WTC11 (cell line): ENCODE measurements at regions not wholly inside any gene's neighbourhood (a gene's known extent, or its start where the extent isn't known, plus 50 kb on each side); places are given as distances from the start of the nearest gene placed in this dataset.

Experiments
- ETV6 ChIP-seq: sonication (generic); formaldehyde crosslinking; IDR thresholded peaks from 2 replicates; pipeline ENCODE4 v1.8.1; 2022; ENCODE audit warnings: mild to moderate bottlenecking, missing genetic modification reagents
- FOXP1 ChIP-seq: sonication (generic); formaldehyde crosslinking; IDR thresholded peaks from 2 replicates; pipeline ENCODE4 v1.8.0; 2022; ENCODE audit warnings: missing genetic modification reagents, mild to moderate bottlenecking, moderate library complexity, borderline replicate concordance
- SP1 ChIP-seq: sonication (generic); formaldehyde crosslinking; conservative IDR thresholded peaks from 2 replicates; pipeline ENCODE4 v1.8.1; 2022; ENCODE audit warnings: missing genetic modification reagents
- TF ChIP-seq, protein P1 (sequence below): fragments of 200-600 bp; IDR thresholded peaks from 2 replicates; pipeline ENCODE4 v1.8.0; 2022; ENCODE audit warnings: antibody characterized with exemption

DNA sequence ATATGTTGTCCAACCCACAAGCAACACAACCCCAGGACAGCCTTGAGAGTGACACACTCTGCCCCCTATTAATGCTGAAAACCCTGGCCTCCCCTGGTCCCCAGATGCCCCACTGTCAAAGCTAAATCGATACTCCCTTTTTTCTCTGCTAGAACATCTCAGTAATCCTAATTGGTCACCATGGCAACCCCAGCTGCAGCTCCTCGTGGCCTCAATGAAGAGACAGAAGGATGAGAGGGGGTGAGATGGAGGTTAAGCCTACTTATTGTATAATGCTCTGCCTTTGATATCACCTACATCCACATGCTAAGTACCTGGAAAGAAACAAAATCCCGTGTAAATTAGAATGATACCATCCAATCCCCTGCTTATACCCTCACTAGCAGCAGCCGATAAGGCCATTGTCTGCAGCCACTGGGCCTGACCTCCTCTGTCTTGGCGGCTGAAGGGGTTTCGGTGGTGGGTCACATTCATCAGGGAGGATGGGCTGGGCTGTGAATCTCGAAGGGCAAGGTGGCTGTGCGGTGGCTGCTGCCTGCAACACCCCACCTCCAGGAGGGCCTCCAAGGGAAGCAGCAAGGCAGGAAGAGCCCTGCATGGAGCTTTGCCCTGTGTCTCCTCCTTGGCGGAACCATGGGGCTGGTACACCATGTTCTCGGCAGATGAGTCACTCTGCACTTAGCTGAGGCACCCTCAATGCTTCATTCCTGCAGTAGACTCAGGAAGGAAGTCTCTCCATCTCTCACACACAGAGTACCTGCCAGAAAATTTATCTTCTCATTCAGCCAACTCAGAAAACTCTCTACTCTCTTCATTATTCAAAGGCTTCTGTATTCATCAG lies 399.5 kb downstream of the BUD13 start:
- TF ChIP-seq ETV6 (CRISPR knock-in tag) = no peak
- TF ChIP-seq SP1 = no peak
- TF ChIP-seq, protein P1, sequence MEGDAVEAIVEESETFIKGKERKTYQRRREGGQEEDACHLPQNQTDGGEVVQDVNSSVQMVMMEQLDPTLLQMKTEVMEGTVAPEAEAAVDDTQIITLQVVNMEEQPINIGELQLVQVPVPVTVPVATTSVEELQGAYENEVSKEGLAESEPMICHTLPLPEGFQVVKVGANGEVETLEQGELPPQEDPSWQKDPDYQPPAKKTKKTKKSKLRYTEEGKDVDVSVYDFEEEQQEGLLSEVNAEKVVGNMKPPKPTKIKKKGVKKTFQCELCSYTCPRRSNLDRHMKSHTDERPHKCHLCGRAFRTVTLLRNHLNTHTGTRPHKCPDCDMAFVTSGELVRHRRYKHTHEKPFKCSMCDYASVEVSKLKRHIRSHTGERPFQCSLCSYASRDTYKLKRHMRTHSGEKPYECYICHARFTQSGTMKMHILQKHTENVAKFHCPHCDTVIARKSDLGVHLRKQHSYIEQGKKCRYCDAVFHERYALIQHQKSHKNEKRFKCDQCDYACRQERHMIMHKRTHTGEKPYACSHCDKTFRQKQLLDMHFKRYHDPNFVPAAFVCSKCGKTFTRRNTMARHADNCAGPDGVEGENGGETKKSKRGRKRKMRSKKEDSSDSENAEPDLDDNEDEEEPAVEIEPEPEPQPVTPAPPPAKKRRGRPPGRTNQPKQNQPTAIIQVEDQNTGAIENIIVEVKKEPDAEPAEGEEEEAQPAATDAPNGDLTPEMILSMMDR = no peak
- no peak for TF ChIP-seq FOXP1 (CRISPR knock-in tag)
